ENCODE measurements at regions not wholly inside any gene's neighbourhood (a gene's known extent, or its start where the extent isn't known, plus 50 kb on each side); places are given as distances from the start of the nearest gene placed in this dataset.

GRCh38 chr13:89923736-89924135 is 1423.8 kb upstream of the MIR17HG start:
- 92% methylated on average over 2 of the region's 2 CpGs for WGBS (ENCODE audit: insufficient coverage)
- Histone ChIP-seq H3K36me3 (ENCODE audit: control insufficient read depth in 4 of 4, insufficient read depth in 4 of 4, low read length in 3 of 4) (no peaks in the 10 kb centered on the region), H3K27me3 (replicated peaks in 2 of 5; ENCODE audit: control insufficient read depth in 4 of 5, insufficient read depth in 5 of 5, low read length in 4 of 5) (no peaks in the 10 kb centered on the region), H3K4me1 (ENCODE audit: control extremely low read depth in 1 of 4, control insufficient read depth in 4 of 4, insufficient read depth in 4 of 4, low read length in 3 of 4) (no peaks in the 10 kb centered on the region), H3K4me3 (ENCODE audit: control insufficient read depth in 1 of 7, extremely low read depth in 1 of 7, insufficient read depth in 4 of 7, low read depth in 2 of 7, low read length in 6 of 7) (no peak overlapping the region), H3K9me3 (ENCODE audit: control extremely low read depth in 1 of 5, control insufficient read depth in 4 of 5, insufficient read depth in 2 of 5, low read depth in 1 of 5, low read length in 4 of 5) (no peaks in the 10 kb centered on the region), H3K27ac (ENCODE audit: insufficient read depth in 1 of 2, low read depth in 1 of 2, low read length in 2 of 2, poor library complexity in 1 of 2, severe bottlenecking in 2 of 2) (no peak overlapping the region)
- ChIA-PET POLR2A (no interaction called here), CTCF (no interaction called here)
- no peak for DNase-seq

- Histone ChIP-seq H3K27ac (ENCODE audit: insufficient read depth in 1 of 2, low read depth in 1 of 2, low read length in 2 of 2, poor library complexity in 1 of 2, severe bottlenecking in 2 of 2) (no peak overlapping the region), H3K36me3 (ENCODE audit: control insufficient read depth in 4 of 4, insufficient read depth in 4 of 4, low read length in 3 of 4) (no peaks in the 10 kb centered on the region), H3K27me3 (replicated peaks in 2 of 5; ENCODE audit: control insufficient read depth in 4 of 5, insufficient read depth in 5 of 5, low read length in 4 of 5) (no peaks in the 10 kb centered on the region), H3K4me1 (ENCODE audit: control extremely low read depth in 1 of 4, control insufficient read depth in 4 of 4, insufficient read depth in 4 of 4, low read length in 3 of 4) (no peaks in the 10 kb centered on the region), H3K4me3 (ENCODE audit: control insufficient read depth in 1 of 7, extremely low read depth in 1 of 7, insufficient read depth in 4 of 7, low read depth in 2 of 7, low read length in 6 of 7) (no peak overlapping the region), H3K9me3 (ENCODE audit: control extremely low read depth in 1 of 5, control insufficient read depth in 4 of 5, insufficient read depth in 2 of 5, low read depth in 1 of 5, low read length in 4 of 5) (no peaks in the 10 kb centered on the region)
- POLR2A ChIA-PET, result no interaction called here
- DNase-seq, result peak; percentile 1 to 10 (median 8)
- CTCF ChIA-PET, result no interaction called here
- WGBS (ENCODE audit: insufficient coverage), result 65% methylated on average over 2 of the region's 2 CpGs
These were observed 1422.4 kb upstream of the MIR17HG start for GRCh38 chr13:89925107-89925506.

- Histone ChIP-seq H3K36me3 (ENCODE audit: control insufficient read depth in 4 of 4, insufficient read depth in 4 of 4, low read length in 3 of 4) (no peaks in the 10 kb centered on the region), H3K27ac (ENCODE audit: insufficient read depth in 1 of 2, low read depth in 1 of 2, low read length in 2 of 2, poor library complexity in 1 of 2, severe bottlenecking in 2 of 2) (no peak overlapping the region), H3K27me3 (replicated peaks in 2 of 5; ENCODE audit: control insufficient read depth in 4 of 5, insufficient read depth in 5 of 5, low read length in 4 of 5) (no peaks in the 10 kb centered on the region), H3K4me1 (ENCODE audit: control extremely low read depth in 1 of 4, control insufficient read depth in 4 of 4, insufficient read depth in 4 of 4, low read length in 3 of 4) (no peaks in the 10 kb centered on the region), H3K9me3 (ENCODE audit: control extremely low read depth in 1 of 5, control insufficient read depth in 4 of 5, insufficient read depth in 2 of 5, low read depth in 1 of 5, low read length in 4 of 5) (no peaks in the 10 kb centered on the region), H3K4me3 (ENCODE audit: control insufficient read depth in 1 of 7, extremely low read depth in 1 of 7, insufficient read depth in 4 of 7, low read depth in 2 of 7, low read length in 6 of 7) (no peak overlapping the region)
- 88% methylated on average over 2 of the region's 2 CpGs for WGBS (ENCODE audit: insufficient coverage)
- ChIA-PET POLR2A (no interaction called here), CTCF (no interaction called here)
- DNase-seq, result no peak
These were observed 1416.6 kb upstream of the MIR17HG start for GRCh38 chr13:89930861-89931260.

- H3K4me3 ChIP-seq (ENCODE audit: control insufficient read depth in 1 of 7, extremely low read depth in 1 of 7, insufficient read depth in 4 of 7, low read depth in 2 of 7, low read length in 6 of 7), result no peak overlapping the region
- H3K27me3 ChIP-seq (replicated peaks in 2 of 5; ENCODE audit: control insufficient read depth in 4 of 5, insufficient read depth in 5 of 5, low read length in 4 of 5), result no peaks in the 10 kb centered on the region
- CTCF ChIA-PET, result no interaction called here
- H3K36me3 ChIP-seq (ENCODE audit: control insufficient read depth in 4 of 4, insufficient read depth in 4 of 4, low read length in 3 of 4), result no peaks in the 10 kb centered on the region
- 71% methylated on average over 5 of the region's 8 CpGs for WGBS (ENCODE audit: insufficient coverage)
- POLR2A ChIA-PET, result no interaction called here
- H3K27ac ChIP-seq (ENCODE audit: insufficient read depth in 1 of 2, low read depth in 1 of 2, low read length in 2 of 2, poor library complexity in 1 of 2, severe bottlenecking in 2 of 2), result no peak overlapping the region
- H3K4me1 ChIP-seq (ENCODE audit: control extremely low read depth in 1 of 4, control insufficient read depth in 4 of 4, insufficient read depth in 4 of 4, low read length in 3 of 4), result no peaks in the 10 kb centered on the region
- DNase-seq, result no peak
- no peaks in the 10 kb centered on the region for H3K9me3 ChIP-seq (ENCODE audit: control extremely low read depth in 1 of 5, control insufficient read depth in 4 of 5, insufficient read depth in 2 of 5, low read depth in 1 of 5, low read length in 4 of 5)
These were observed 1414.6 kb upstream of the MIR17HG start for GRCh38 chr13:89932902-89933301.

- no peak for DNase-seq
- no peaks in the 10 kb centered on the region for H3K36me3 ChIP-seq (ENCODE audit: control insufficient read depth in 4 of 4, insufficient read depth in 4 of 4, low read length in 3 of 4)
- POLR2A ChIA-PET, result no interaction called here
- H3K9me3 ChIP-seq (ENCODE audit: control extremely low read depth in 1 of 5, control insufficient read depth in 4 of 5, insufficient read depth in 2 of 5, low read depth in 1 of 5, low read length in 4 of 5), result peaks cover 0 to 2% (median 0%) of the 10 kb centered on the region in 5 experiments
- WGBS (ENCODE audit: insufficient coverage), result 96% methylated on average over 2 of the region's 4 CpGs
- H3K27me3 ChIP-seq (replicated peaks in 2 of 5; ENCODE audit: control insufficient read depth in 4 of 5, insufficient read depth in 5 of 5, low read length in 4 of 5), result no peaks in the 10 kb centered on the region
- no peak overlapping the region for H3K4me3 ChIP-seq (ENCODE audit: control insufficient read depth in 1 of 7, extremely low read depth in 1 of 7, insufficient read depth in 4 of 7, low read depth in 2 of 7, low read length in 6 of 7)
- CTCF ChIA-PET, result interaction anchor here (0.8 kb wide), 1 partner anchor 33 kb away, joined by 3 read pairs; no protein-coding TSS in a partner anchor
- no peaks in the 10 kb centered on the region for H3K4me1 ChIP-seq (ENCODE audit: control extremely low read depth in 1 of 4, control insufficient read depth in 4 of 4, insufficient read depth in 4 of 4, low read length in 3 of 4)
- no peak overlapping the region for H3K27ac ChIP-seq (ENCODE audit: insufficient read depth in 1 of 2, low read depth in 1 of 2, low read length in 2 of 2, poor library complexity in 1 of 2, severe bottlenecking in 2 of 2)
These were observed 1411.2 kb upstream of the MIR17HG start for GRCh38 chr13:89936256-89936655.

- ChIA-PET CTCF (no interaction called here), POLR2A (no interaction called here)
- Histone ChIP-seq H3K36me3 (ENCODE audit: control insufficient read depth in 4 of 4, insufficient read depth in 4 of 4, low read length in 3 of 4) (no peaks in the 10 kb centered on the region), H3K4me1 (ENCODE audit: control extremely low read depth in 1 of 4, control insufficient read depth in 4 of 4, insufficient read depth in 4 of 4, low read length in 3 of 4) (no peaks in the 10 kb centered on the region), H3K9me3 (ENCODE audit: control extremely low read depth in 1 of 5, control insufficient read depth in 4 of 5, insufficient read depth in 2 of 5, low read depth in 1 of 5, low read length in 4 of 5) (peaks cover 0 to 2% (median 0%) of the 10 kb centered on the region in 5 experiments), H3K4me3 (ENCODE audit: control insufficient read depth in 1 of 7, extremely low read depth in 1 of 7, insufficient read depth in 4 of 7, low read depth in 2 of 7, low read length in 6 of 7) (no peak overlapping the region), H3K27ac (ENCODE audit: insufficient read depth in 1 of 2, low read depth in 1 of 2, low read length in 2 of 2, poor library complexity in 1 of 2, severe bottlenecking in 2 of 2) (no peak overlapping the region), H3K27me3 (replicated peaks in 2 of 5; ENCODE audit: control insufficient read depth in 4 of 5, insufficient read depth in 5 of 5, low read length in 4 of 5) (no peaks in the 10 kb centered on the region)
- DNase-seq, result no peak
- WGBS (ENCODE audit: insufficient coverage), result no CpG with 5 or more reads among the region's 3 CpGs
These were observed 1410.1 kb upstream of the MIR17HG start for GRCh38 chr13:89937420-89937819.

GRCh38 chr13:89940383-89940782 is 1407.1 kb upstream of the MIR17HG start:
- no peaks in the 10 kb centered on the region for H3K27me3 ChIP-seq (replicated peaks in 2 of 5; ENCODE audit: control insufficient read depth in 4 of 5, insufficient read depth in 5 of 5, low read length in 4 of 5)
- no peaks in the 10 kb centered on the region for H3K4me1 ChIP-seq (ENCODE audit: control extremely low read depth in 1 of 4, control insufficient read depth in 4 of 4, insufficient read depth in 4 of 4, low read length in 3 of 4)
- no peak overlapping the region for H3K4me3 ChIP-seq (ENCODE audit: control insufficient read depth in 1 of 7, extremely low read depth in 1 of 7, insufficient read depth in 4 of 7, low read depth in 2 of 7, low read length in 6 of 7)
- ChIA-PET CTCF (interaction anchor here (1.4 kb wide), 1 partner anchor 14 kb away, joined by 5 read pairs; no protein-coding TSS in a partner anchor), POLR2A (no interaction called here)
- H3K36me3 ChIP-seq (ENCODE audit: control insufficient read depth in 4 of 4, insufficient read depth in 4 of 4, low read length in 3 of 4), result no peaks in the 10 kb centered on the region
- no peak for DNase-seq
- WGBS (ENCODE audit: insufficient coverage), result no CpG with 5 or more reads among the region's 1 CpG
- H3K9me3 ChIP-seq (ENCODE audit: control extremely low read depth in 1 of 5, control insufficient read depth in 4 of 5, insufficient read depth in 2 of 5, low read depth in 1 of 5, low read length in 4 of 5), result peaks cover 0 to 2% (median 0%) of the 10 kb centered on the region in 5 experiments
- no peak overlapping the region for H3K27ac ChIP-seq (ENCODE audit: insufficient read depth in 1 of 2, low read depth in 1 of 2, low read length in 2 of 2, poor library complexity in 1 of 2, severe bottlenecking in 2 of 2)
